NCI-H2196 (cell line): ENCODE measurements at regions not wholly inside any gene's neighbourhood (a gene's known extent, or its start where the extent isn't known, plus 50 kb on each side); places are given as distances from the start of the nearest gene placed in this dataset.
"Not testable (repeated sequence)": the region's sequence is repeated elsewhere in the genome, so short reads cannot be mapped to it uniquely, and the experiment has no call there.

Experiments
- DNase-seq: peaks from one replicate; lab custom pipeline; 2025; ENCODE audit not compliant: unreplicated experiment; lab: John Stamatoyannopoulos, UW

- no peak for DNase-seq
Observed at GRCh38 chr13:64180756-64181155, 2765.1 kb upstream of the PCDH20 start.

GRCh38 chr13:64165826-64166225 is 2750.2 kb upstream of the PCDH20 start:
- no peak for DNase-seq

- DNase-seq: no peak
Observed at GRCh38 chr13:64164435-64164834, 2748.8 kb upstream of the PCDH20 start.

- no peak for DNase-seq
Observed at GRCh38 chr13:64160479-64160878, 2744.8 kb upstream of the PCDH20 start.

- no peak for DNase-seq
Observed at GRCh38 chr13:64158908-64159307, 2743.3 kb upstream of the PCDH20 start.

- no peak for DNase-seq
Observed at GRCh38 chr13:64154514-64154913, 2738.9 kb upstream of the PCDH20 start.

- no peak for DNase-seq
Observed at GRCh38 chr13:64130600-64130999, 2715.0 kb upstream of the PCDH20 start.

GRCh38 chr13:64130171-64130570 is 2714.5 kb upstream of the PCDH20 start:
- no peak for DNase-seq

GRCh38 chr13:64127856-64128255 is 2712.2 kb upstream of the PCDH20 start:
- no peak for DNase-seq

- no peak for DNase-seq
Observed at GRCh38 chr13:64127192-64127591, 2711.5 kb upstream of the PCDH20 start.

- not testable (repeated sequence) for DNase-seq
Observed at GRCh38 chr13:64121023-64121709, 2705.5 kb upstream of the PCDH20 start.

- no peak for DNase-seq
Observed at GRCh38 chr13:64099994-64100393, 2684.3 kb upstream of the PCDH20 start.

GRCh38 chr13:64090311-64090710 is 2674.7 kb upstream of the PCDH20 start:
- DNase-seq: no peak

- no peak for DNase-seq
Observed at GRCh38 chr13:64088491-64088890, 2672.8 kb upstream of the PCDH20 start.

GRCh38 chr13:64087624-64088023 is 2672.0 kb upstream of the PCDH20 start:
- no peak for DNase-seq

- DNase-seq: no peak
Observed at GRCh38 chr13:64083811-64084210, 2668.2 kb upstream of the PCDH20 start.

- no peak for DNase-seq
Observed at GRCh38 chr13:64083396-64083795, 2667.7 kb upstream of the PCDH20 start.

- no peak for DNase-seq
Observed at GRCh38 chr13:64078480-64078936, 2662.9 kb upstream of the PCDH20 start.

- no peak for DNase-seq
Observed at GRCh38 chr13:64078025-64078424, 2662.4 kb upstream of the PCDH20 start.

- not testable (repeated sequence) for DNase-seq
Observed at GRCh38 chr13:64077132-64077835, 2661.6 kb upstream of the PCDH20 start.

- DNase-seq: peak; percentile 3
Observed at GRCh38 chr13:64075543-64076271, 2660.1 kb upstream of the PCDH20 start.

- DNase-seq: no peak
Observed at GRCh38 chr13:64074971-64075474, 2659.4 kb upstream of the PCDH20 start.
